Activated CD4-positive, alpha-beta memory T cell treated with anti-CD3 and anti-CD28 coated beads for 36 hours (primary cell): ENCODE measurements at regions not wholly inside any gene's neighbourhood (a gene's known extent, or its start where the extent isn't known, plus 50 kb on each side); places are given as distances from the start of the nearest gene placed in this dataset.

Experiments used
- CTCF ChIA-PET: fragments of 350-600 bp; sonication (Branson Sonifier 250); formaldehyde crosslinking; loops from one replicate; lab custom pipeline; 2021; ENCODE audit warnings: antibody characterized with exemption, inconsistent platforms; lab: Charles Lee
- POLR2A ChIA-PET: fragments of 350-600 bp; sonication (Branson Sonifier 250); formaldehyde crosslinking; loops from one replicate; lab custom pipeline; 2021; ENCODE audit warnings: antibody characterized with exemption; lab: Charles Lee
- DNase-seq: peaks from one replicate; pipeline ENCODE4 v3.0.0-alpha.2; 2020
- H3K27ac Mint-ChIP-seq: one replicate; pipeline ENCODE4 v1.8.0; 2021; ENCODE audit warnings: mixed read lengths
- H3K27me3 Mint-ChIP-seq: one replicate; pipeline ENCODE4 v1.8.0; 2021; ENCODE audit warnings: mixed read lengths
- H3K36me3 Mint-ChIP-seq: one replicate; pipeline ENCODE4 v1.8.0; 2021; ENCODE audit warnings: mixed read lengths
- H3K4me1 Mint-ChIP-seq: one replicate; pipeline ENCODE4 v1.8.0; 2021; ENCODE audit warnings: low read depth, mixed read lengths
- H3K4me3 Mint-ChIP-seq: one replicate; pipeline ENCODE4 v1.8.0; 2021; ENCODE audit warnings: mild to moderate bottlenecking, mixed read lengths
- H3K9me3 Mint-ChIP-seq: one replicate; pipeline ENCODE4 v1.8.0; 2021; ENCODE audit warnings: mixed read lengths
- intact Hi-C: fragments of 100-400 bp; cut with micrococcal nuclease; formaldehyde crosslinking; loops from one replicate; pipeline ENCODE4 v1.15.1; 2023

DNA sequence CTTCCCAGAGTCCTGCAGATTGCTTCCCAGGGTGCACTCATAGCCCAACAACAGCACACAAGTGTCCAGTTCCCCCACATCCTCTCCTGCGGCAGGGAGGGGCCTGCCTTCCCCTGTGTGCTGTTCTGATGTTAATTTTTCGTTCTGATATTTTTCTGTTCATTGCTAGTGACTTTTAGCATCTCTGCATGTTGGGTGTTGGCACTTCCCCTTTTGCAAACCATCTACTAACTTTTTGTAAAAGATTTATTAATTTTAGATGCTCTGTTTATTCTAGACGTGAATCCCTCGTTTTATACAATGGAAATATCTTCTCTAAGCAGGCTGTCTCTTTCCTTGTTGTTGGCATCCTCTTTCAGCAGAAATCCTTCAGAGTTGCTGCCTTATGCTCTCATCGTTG is 97.3 kb upstream of the DAP start:
- CTCF ChIA-PET, result interaction anchor here (1.3 to 1.8 kb wide), 2 partner anchors 20 to 635 kb away, joined by 3 to 4 read pairs; no protein-coding TSS in a partner anchor
- Mint-ChIP-seq H3K27me3 (peaks cover 12% of the 10 kb centered on the region), H3K27ac (no peak overlapping the region)

GRCh38 chr5:10857338-10857733 is 96.3 kb upstream of the DAP start:
- H3K27me3 Mint-ChIP-seq, result peaks cover 12% of the 10 kb centered on the region
- DNase-seq, result no peak
- no peaks in the 10 kb centered on the region for H3K4me1 Mint-ChIP-seq
- H3K9me3 Mint-ChIP-seq, result no peaks in the 10 kb centered on the region
- H3K4me3 Mint-ChIP-seq, result no peak overlapping the region
- ChIA-PET POLR2A (no interaction called here), CTCF (interaction anchor here (0.7 to 1.8 kb wide), 7 partner anchors 19 to 636 kb away, joined by 3 to 4 read pairs (median 3); no protein-coding TSS in a partner anchor)
- no peak overlapping the region for H3K27ac Mint-ChIP-seq
- H3K36me3 Mint-ChIP-seq, result no peaks in the 10 kb centered on the region
- intact Hi-C loops, result no loop called here

More for the DNA sequence above, 97.3 kb upstream of the DAP start:
- Mint-ChIP-seq H3K36me3 (no peaks in the 10 kb centered on the region), H3K9me3 (no peaks in the 10 kb centered on the region), H3K4me1 (no peaks in the 10 kb centered on the region), H3K4me3 (no peak overlapping the region)
- DNase-seq, result no peak
- intact Hi-C loops, result no loop called here
- POLR2A ChIA-PET, result no interaction called here

DNA sequence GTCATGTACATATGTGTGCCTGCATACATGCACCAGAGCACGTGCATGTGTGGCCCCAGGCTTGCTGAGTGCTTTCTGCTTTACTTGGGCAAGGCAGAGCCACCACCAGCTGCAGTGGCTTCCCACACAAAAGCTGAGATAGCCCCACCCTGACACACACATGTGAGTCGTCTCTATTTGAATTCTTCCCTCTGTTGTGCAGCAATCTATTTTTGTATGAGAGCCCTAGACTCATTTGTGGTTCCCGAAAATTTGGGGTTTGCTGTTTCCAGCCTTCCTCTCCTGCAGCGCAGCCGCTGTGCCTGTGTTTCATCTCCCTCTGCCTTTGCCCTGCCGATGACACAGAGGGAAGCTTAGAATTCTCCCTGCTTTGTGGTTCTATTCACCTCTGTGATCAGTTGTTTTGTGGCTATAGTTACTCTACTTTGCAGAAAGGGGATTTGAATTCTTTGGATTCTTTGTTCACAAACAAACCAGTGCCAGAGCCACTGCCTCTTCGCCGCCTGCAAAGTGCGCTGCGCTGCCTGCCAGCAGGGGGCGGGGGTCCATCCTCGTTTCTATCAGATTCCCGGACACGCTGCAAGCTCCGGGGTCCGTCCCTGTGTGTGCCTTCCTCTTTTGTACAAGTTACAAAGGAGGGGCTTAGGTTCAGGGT is 95.8 kb upstream of the DAP start:
- Mint-ChIP-seq H3K4me3 (no peak overlapping the region), H3K27ac (no peak overlapping the region), H3K4me1 (no peaks in the 10 kb centered on the region), H3K9me3 (no peaks in the 10 kb centered on the region), H3K36me3 (no peaks in the 10 kb centered on the region), H3K27me3 (peaks cover 12% of the 10 kb centered on the region)
- intact Hi-C loops, result no loop called here
- ChIA-PET CTCF (interaction anchor here (0.7 to 1.8 kb wide), 8 partner anchors 18 to 637 kb away, joined by 3 to 4 read pairs (median 3); no protein-coding TSS in a partner anchor), POLR2A (no interaction called here)
- peak; percentile 21 for DNase-seq

GRCh38 chr5:10856071-10856470 is 95.0 kb upstream of the DAP start:
- Mint-ChIP-seq H3K27ac (no peak overlapping the region), H3K36me3 (no peaks in the 10 kb centered on the region), H3K4me3 (no peak overlapping the region), H3K4me1 (no peaks in the 10 kb centered on the region), H3K27me3 (peaks cover 12% of the 10 kb centered on the region), H3K9me3 (no peaks in the 10 kb centered on the region)
- ChIA-PET POLR2A (no interaction called here), CTCF (interaction anchor here (0.8 to 2.7 kb wide), 3 partner anchors 154 to 408 kb away, joined by 3 to 6 read pairs (median 3); no protein-coding TSS in a partner anchor)
- no peak for DNase-seq
- intact Hi-C loops, result no loop called here

DNA sequence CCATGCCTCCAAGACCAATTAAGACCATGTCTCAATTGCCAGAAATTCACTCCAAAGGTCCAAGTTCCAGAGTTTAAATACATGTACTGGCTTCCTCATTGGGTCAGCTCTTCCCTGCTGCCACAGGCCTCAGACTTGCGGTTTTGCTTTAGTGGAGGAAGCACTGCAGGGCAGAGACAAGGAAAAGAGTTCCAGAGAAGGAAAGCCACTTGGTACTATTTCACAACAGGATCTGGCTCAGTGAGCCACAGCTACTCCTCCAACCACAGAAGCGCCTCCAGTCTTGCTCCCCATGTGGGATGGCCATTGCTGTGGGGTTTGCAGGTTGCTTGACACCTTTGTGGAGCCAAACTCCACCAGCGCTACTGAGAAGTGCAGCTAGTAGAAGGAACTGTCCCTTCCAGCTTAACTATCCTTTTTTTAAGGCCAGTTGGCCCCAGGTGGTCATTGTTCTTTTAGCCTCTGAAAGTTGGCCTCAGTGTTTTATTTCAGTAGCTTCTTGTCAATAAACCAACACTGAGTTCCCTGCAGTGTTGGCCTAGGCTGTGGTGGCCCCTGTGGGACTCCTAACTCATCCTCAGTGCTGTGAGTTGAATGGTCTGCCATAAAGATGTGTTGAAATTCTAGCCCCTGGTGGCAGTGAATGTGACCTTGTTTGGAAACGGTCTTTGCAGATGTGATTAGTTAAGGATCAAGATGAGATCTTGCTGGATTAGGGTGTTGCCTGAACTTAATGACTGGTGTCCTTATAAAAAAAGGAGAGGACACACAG is 93.7 kb upstream of the DAP start:
- ChIA-PET CTCF (interaction anchor here (0.7 to 2.7 kb wide), 3 partner anchors 9 to 153 kb away, joined by 3 to 6 read pairs (median 4); no protein-coding TSS in a partner anchor), POLR2A (no interaction called here)
- Mint-ChIP-seq H3K36me3 (no peaks in the 10 kb centered on the region), H3K4me3 (no peak overlapping the region), H3K27me3 (peaks cover 10% of the 10 kb centered on the region), H3K4me1 (no peaks in the 10 kb centered on the region), H3K27ac (no peak overlapping the region), H3K9me3 (no peaks in the 10 kb centered on the region)
- intact Hi-C loops, result no loop called here
- DNase-seq, result no peak

DNA sequence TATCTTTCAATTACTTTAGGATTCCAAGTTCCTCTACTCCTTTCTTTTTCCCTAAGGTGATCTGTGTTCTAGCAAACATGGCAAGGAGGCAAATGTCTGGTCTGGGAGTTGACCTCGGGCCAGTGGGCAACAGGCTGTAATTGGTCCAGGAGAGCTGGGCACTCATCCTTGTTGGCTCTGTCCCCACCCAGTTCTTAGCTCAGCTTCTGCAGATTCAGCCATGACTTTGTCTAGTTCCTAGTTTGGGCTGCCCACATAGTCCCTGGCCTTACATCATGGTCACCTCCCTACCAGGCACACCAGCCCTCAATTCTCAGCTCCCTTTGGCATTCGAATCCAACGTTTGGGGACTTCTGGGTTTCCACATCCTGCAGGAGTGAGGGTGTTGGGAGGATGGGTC is 92.1 kb upstream of the DAP start:
- no peaks in the 10 kb centered on the region for H3K36me3 Mint-ChIP-seq
- H3K4me3 Mint-ChIP-seq, result no peak overlapping the region
- intact Hi-C loops, result no loop called here
- ChIA-PET CTCF (no interaction called here), POLR2A (no interaction called here)
- H3K4me1 Mint-ChIP-seq, result no peaks in the 10 kb centered on the region
- no peak overlapping the region for H3K27ac Mint-ChIP-seq
- H3K9me3 Mint-ChIP-seq, result peaks cover 3% of the 10 kb centered on the region
- peaks cover 5% of the 10 kb centered on the region for H3K27me3 Mint-ChIP-seq
- DNase-seq, result no peak

- no peaks in the 10 kb centered on the region for H3K27me3 Mint-ChIP-seq
- H3K27ac Mint-ChIP-seq, result no peak overlapping the region
- DNase-seq, result no peak
- ChIA-PET CTCF (no interaction called here), POLR2A (no interaction called here)
- H3K9me3 Mint-ChIP-seq, result peaks cover 3% of the 10 kb centered on the region
- H3K4me1 Mint-ChIP-seq, result no peaks in the 10 kb centered on the region
- intact Hi-C loops, result no loop called here
- no peaks in the 10 kb centered on the region for H3K36me3 Mint-ChIP-seq
- H3K4me3 Mint-ChIP-seq, result no peak overlapping the region
Measured at GRCh38 chr5:10849278-10849677, 88.2 kb upstream of the DAP start.

- DNase-seq, result no peak
- POLR2A ChIA-PET, result no interaction called here
- intact Hi-C loops, result no loop called here
- Mint-ChIP-seq H3K4me3 (no peak overlapping the region), H3K27ac (no peak overlapping the region), H3K4me1 (no peaks in the 10 kb centered on the region), H3K36me3 (no peaks in the 10 kb centered on the region), H3K27me3 (peaks cover 1% of the 10 kb centered on the region), H3K9me3 (peaks cover 8% of the 10 kb centered on the region)
- CTCF ChIA-PET, result no interaction called here
Measured at GRCh38 chr5:10844016-10844415, 83.0 kb upstream of the DAP start.

DNA sequence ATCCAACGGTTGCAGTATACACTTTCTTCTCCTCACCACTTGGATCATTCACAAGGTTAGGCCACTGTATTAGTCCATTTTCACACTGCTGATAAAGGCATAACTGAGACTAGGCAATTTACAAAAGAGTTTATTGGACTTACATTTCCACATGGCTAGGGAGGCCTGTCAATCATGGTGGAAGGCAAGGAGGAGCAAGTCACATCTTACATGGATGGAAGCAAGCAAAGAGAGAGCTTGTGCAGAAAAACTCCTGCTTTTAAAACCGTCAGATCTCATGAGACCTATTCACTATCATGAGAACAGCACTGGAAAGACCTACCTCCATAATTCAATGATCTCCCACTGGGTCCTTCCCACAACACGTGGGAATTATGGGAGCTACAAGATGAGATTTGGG is 81.8 kb upstream of the DAP start:
- ChIA-PET POLR2A (no interaction called here), CTCF (no interaction called here)
- intact Hi-C loops, result no loop called here

GRCh38 chr5:10839916-10840599 is 79.0 kb upstream of the DAP start:
- H3K4me3 Mint-ChIP-seq, result no peak overlapping the region
- ChIA-PET CTCF (no interaction called here), POLR2A (no interaction called here)
- H3K36me3 Mint-ChIP-seq, result no peaks in the 10 kb centered on the region
- no peak for DNase-seq
- peaks cover 4% of the 10 kb centered on the region for H3K9me3 Mint-ChIP-seq
- H3K27me3 Mint-ChIP-seq, result peaks cover 5% of the 10 kb centered on the region
- H3K4me1 Mint-ChIP-seq, result no peaks in the 10 kb centered on the region
- intact Hi-C loops, result no loop called here
- no peak overlapping the region for H3K27ac Mint-ChIP-seq

More for the DNA sequence above, 81.8 kb upstream of the DAP start:
- Mint-ChIP-seq H3K4me3 (no peak overlapping the region), H3K27me3 (peaks cover 3% of the 10 kb centered on the region), H3K9me3 (peaks cover 4% of the 10 kb centered on the region), H3K36me3 (no peaks in the 10 kb centered on the region), H3K4me1 (no peaks in the 10 kb centered on the region), H3K27ac (no peak overlapping the region)
- no peak for DNase-seq

DNA sequence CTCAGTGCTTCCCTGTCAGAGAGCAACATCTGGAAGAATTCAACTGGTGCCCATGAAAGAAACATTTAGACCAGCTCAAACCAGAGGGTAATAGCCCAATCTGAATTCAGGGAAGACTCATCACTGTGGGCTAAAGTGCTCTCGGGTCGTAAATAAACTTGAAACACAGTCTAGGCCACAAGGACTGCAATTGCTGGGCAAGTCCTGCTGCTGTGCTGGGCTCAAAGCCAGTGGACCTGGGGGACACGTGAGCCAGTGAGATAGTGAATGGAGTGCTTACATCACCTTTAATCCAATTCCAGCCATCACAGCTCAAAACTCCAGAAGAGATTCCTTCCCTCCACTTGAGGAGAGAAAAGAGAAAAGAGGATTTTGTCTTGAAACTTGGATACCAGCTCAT is 78.1 kb upstream of the DAP start:
- intact Hi-C loops, result no loop called here
- CTCF ChIA-PET, result interaction anchor here (1.2 kb wide), 1 partner anchor 18 kb away, joined by 4 read pairs; no protein-coding TSS in a partner anchor
- Mint-ChIP-seq H3K27ac (no peak overlapping the region), H3K4me3 (no peak overlapping the region), H3K36me3 (no peaks in the 10 kb centered on the region), H3K4me1 (no peaks in the 10 kb centered on the region), H3K27me3 (peaks cover 5% of the 10 kb centered on the region), H3K9me3 (peaks cover 4% of the 10 kb centered on the region)
- no peak for DNase-seq
- POLR2A ChIA-PET, result no interaction called here

DNA sequence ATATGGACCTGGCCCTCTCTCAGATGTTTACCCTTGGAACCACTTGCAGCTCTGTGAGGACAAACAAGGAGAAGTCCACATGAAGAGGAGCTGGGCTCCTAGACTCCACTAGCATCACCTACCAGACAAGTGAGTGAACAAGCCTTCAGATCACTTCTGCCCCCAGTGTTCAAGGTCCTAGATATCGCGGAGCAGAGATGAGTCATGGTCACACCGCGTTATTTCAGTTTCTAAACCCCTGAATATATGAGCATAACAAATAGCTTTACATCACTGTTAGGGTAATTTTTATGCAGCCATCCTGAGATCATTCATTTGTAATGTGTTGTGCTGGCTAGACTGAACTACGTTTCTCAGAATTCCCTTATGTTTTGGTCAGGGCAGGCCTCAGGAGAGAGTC is 77.0 kb upstream of the DAP start:
- H3K9me3 Mint-ChIP-seq, result no peaks in the 10 kb centered on the region
- no peak overlapping the region for H3K27ac Mint-ChIP-seq
- no peaks in the 10 kb centered on the region for H3K36me3 Mint-ChIP-seq
- H3K4me1 Mint-ChIP-seq, result no peaks in the 10 kb centered on the region
- H3K4me3 Mint-ChIP-seq, result no peak overlapping the region
- no peak for DNase-seq
- POLR2A ChIA-PET, result no interaction called here
- intact Hi-C loops, result no loop called here
- peaks cover 6% of the 10 kb centered on the region for H3K27me3 Mint-ChIP-seq
- CTCF ChIA-PET, result interaction anchor here (1.2 kb wide), 1 partner anchor 19 kb away, joined by 4 read pairs; no protein-coding TSS in a partner anchor
